Endothelial cell of umbilical vein (primary cell): ENCODE measurements at regions not wholly inside any gene's neighbourhood (a gene's known extent, or its start where the extent isn't known, plus 50 kb on each side); places are given as distances from the start of the nearest gene placed in this dataset.

Experiments used
- CTCF ChIP-seq, 2 donors: IDR thresholded peaks; 1 replicate in 1 of 2; 2 replicates in 1 of 2; pipeline ENCODE4 v1.5.1; 2011; ENCODE audit warnings: low read length in 2 of 2, mild to moderate bottlenecking in 2 of 2, moderate library complexity in 2 of 2, control low read depth in 1 of 2, inconsistent platforms in 1 of 2, low read depth in 1 of 2; ENCODE audit not compliant: insufficient read depth in 1 of 2; ENCODE audit errors: extremely low read depth in 1 of 2
- GATA2 ChIP-seq: IDR thresholded peaks from 2 replicates; pipeline ENCODE4 v1.7.0; 2011; ENCODE audit warnings: low read depth, mild to moderate bottlenecking, moderate library complexity, mixed read lengths, low read length; ENCODE audit not compliant: insufficient read length, insufficient read depth
- POLR2A ChIP-seq: IDR thresholded peaks from 2 replicates; pipeline ENCODE4 v1.6.1; 2012; ENCODE audit warnings: low read depth, mild to moderate bottlenecking, control low read depth, low read length

- TF ChIP-seq CTCF (IDR thresholded peaks at IDR 0.05; ENCODE audit: extremely low read depth in 1 of 2, insufficient read depth in 1 of 2, low read depth in 1 of 2, low read length in 2 of 2) (no peak), POLR2A (no peak), GATA2 (no peak)
These were observed 86.1 kb upstream of the FZD10 start for GRCh38 chr12:130076126-130076525.
